Astrocyte (in vitro differentiated cells and primary cell): ENCODE measurements at regions not wholly inside any gene's neighbourhood (a gene's known extent, or its start where the extent isn't known, plus 50 kb on each side); places are given as distances from the start of the nearest gene placed in this dataset.

Experiments
- DNase-seq: peaks from one replicate; pipeline ENCODE4 v3.0.0-alpha.2; 2010; ENCODE audit warnings: low read depth
- FAIRE-seq: peaks from 2 replicates; lab custom pipeline; 2011; peaks lifted over from hg19 to GRCh38; lab: Jason Lieb, UNC
- H2AFZ ChIP-seq: 2 replicates; pipeline ENCODE4 v1.6.0; 2012; ENCODE audit warnings: low read depth, low read length, inconsistent platforms
- H3K27ac ChIP-seq: 2 replicates; pipeline ENCODE4 v1.5.1; 2011; ENCODE audit warnings: low read depth, low read length, inconsistent platforms
- H3K27me3 ChIP-seq: 2 replicates; pipeline ENCODE4 v1.6.0; 2011; ENCODE audit warnings: low read length, inconsistent platforms; ENCODE audit not compliant: insufficient read depth
- H3K36me3 ChIP-seq: 2 replicates; pipeline ENCODE4 v1.5.1; 2011; ENCODE audit warnings: low read length, inconsistent platforms; ENCODE audit not compliant: insufficient read depth
- H3K4me1 ChIP-seq: 2 replicates; pipeline ENCODE4 v1.5.1; 2011; ENCODE audit warnings: low read length, inconsistent platforms; ENCODE audit not compliant: insufficient read depth
- H3K4me2 ChIP-seq: 2 replicates; pipeline ENCODE4 v1.6.0; 2012; ENCODE audit warnings: low read length, inconsistent platforms
- H3K4me3 ChIP-seq: 2 replicates; pipeline ENCODE4 v1.5.1; 2011; ENCODE audit warnings: low read depth, mild to moderate bottlenecking, low read length, inconsistent platforms; ENCODE audit not compliant: insufficient read depth
- H3K79me2 ChIP-seq: 2 replicates; pipeline ENCODE4 v1.6.0; 2012; ENCODE audit warnings: mild to moderate bottlenecking, low read length, inconsistent platforms; ENCODE audit not compliant: insufficient read depth
- H3K9ac ChIP-seq: 2 replicates; pipeline ENCODE4 v1.6.0; 2012; ENCODE audit warnings: mild to moderate bottlenecking, low read length, inconsistent platforms
- H3K9me3 ChIP-seq: 2 replicates; pipeline ENCODE4 v1.5.1; 2012; ENCODE audit warnings: low read depth, mild to moderate bottlenecking, low read length, inconsistent platforms; ENCODE audit not compliant: insufficient read depth
- H4K20me1 ChIP-seq: 2 replicates; pipeline ENCODE4 v1.6.0; 2012; ENCODE audit warnings: low read length, inconsistent platforms; ENCODE audit not compliant: insufficient read depth
- H3K27ac Mint-ChIP-seq: one replicate; pipeline ENCODE4 v1.8.0; 2021; ENCODE audit warnings: mild to moderate bottlenecking, mixed read lengths; ENCODE audit not compliant: unreplicated experiment
- H3K27me3 Mint-ChIP-seq: one replicate; pipeline ENCODE4 v1.8.0; 2021; ENCODE audit warnings: low read depth, mixed read lengths; ENCODE audit not compliant: unreplicated experiment
- H3K36me3 Mint-ChIP-seq: one replicate; pipeline ENCODE4 v1.8.0; 2021; ENCODE audit warnings: low read depth, mixed read lengths; ENCODE audit not compliant: unreplicated experiment
- H3K4me1 Mint-ChIP-seq: one replicate; pipeline ENCODE4 v1.8.0; 2021; ENCODE audit warnings: low read depth, mixed read lengths; ENCODE audit not compliant: unreplicated experiment
- H3K4me3 Mint-ChIP-seq: one replicate; pipeline ENCODE4 v1.8.0; 2021; ENCODE audit warnings: mild to moderate bottlenecking, moderate library complexity, mixed read lengths; ENCODE audit not compliant: unreplicated experiment
- H3K9me3 Mint-ChIP-seq: one replicate; pipeline ENCODE4 v1.8.0; 2021; ENCODE audit warnings: mild to moderate bottlenecking, mixed read lengths; ENCODE audit not compliant: unreplicated experiment
- CTCF ChIP-seq: IDR thresholded peaks from 2 replicates; pipeline ENCODE4 v1.5.1; 2011; ENCODE audit warnings: low read depth, mild to moderate bottlenecking, inconsistent platforms, low read length, moderate library complexity; ENCODE audit not compliant: insufficient read depth
- EZH2 ChIP-seq: IDR thresholded peaks from 2 replicates; pipeline ENCODE4 v1.6.1; 2012; ENCODE audit warnings: mild to moderate bottlenecking, low read length, inconsistent platforms; ENCODE audit not compliant: insufficient read depth

- Mint-ChIP-seq H3K27ac (no peak overlapping the region), H3K36me3 (no peaks in the 10 kb centered on the region), H3K9me3 (no peaks in the 10 kb centered on the region), H3K4me1 (no peaks in the 10 kb centered on the region), H3K27me3 (peaks cover 34% of the 10 kb centered on the region), H3K4me3 (no peak overlapping the region)
- Histone ChIP-seq H3K27ac (no peak overlapping the region), H3K4me3 (no peak overlapping the region), H3K9me3 (peaks cover 3% of the 10 kb centered on the region), H3K79me2 (no peaks in the 10 kb centered on the region), H3K36me3 (no peaks in the 10 kb centered on the region), H3K4me1 (no peaks in the 10 kb centered on the region), H2AFZ (no peak overlapping the region), H3K27me3 (peaks cover 21% of the 10 kb centered on the region), H4K20me1 (no peaks in the 10 kb centered on the region), H3K4me2 (peak overlapping the region; percentile 64), H3K9ac (no peak overlapping the region)
- DNase-seq, result no peak
- no peak for FAIRE-seq
- TF ChIP-seq CTCF (no peak), EZH2 (no peak)
These were observed 155.9 kb downstream of the FOXD2 start for GRCh38 chr1:47593598-47594285.

GRCh38 chr1:47594627-47595026, 156.8 kb downstream of the FOXD2 start:
- no peak for FAIRE-seq
- H3K27me3 Mint-ChIP-seq, result peaks cover 34% of the 10 kb centered on the region

More at GRCh38 chr1:47594627-47595026, 156.8 kb downstream of the FOXD2 start:
- H2AFZ ChIP-seq, result no peak overlapping the region
- H3K27me3 ChIP-seq, result peaks cover 19% of the 10 kb centered on the region
- Mint-ChIP-seq H3K4me3 (no peak overlapping the region), H3K36me3 (no peaks in the 10 kb centered on the region), H3K27ac (no peak overlapping the region), H3K9me3 (peaks cover 3% of the 10 kb centered on the region), H3K4me1 (no peaks in the 10 kb centered on the region)
- no peak overlapping the region for H3K9ac ChIP-seq
- DNase-seq, result no peak
- H3K27ac ChIP-seq, result no peak overlapping the region
- H3K4me1 ChIP-seq, result no peaks in the 10 kb centered on the region
- no peaks in the 10 kb centered on the region for H3K36me3 ChIP-seq
- no peaks in the 10 kb centered on the region for H3K79me2 ChIP-seq
- no peak overlapping the region for H3K4me3 ChIP-seq
- no peak overlapping the region for H3K4me2 ChIP-seq
- peaks cover 3% of the 10 kb centered on the region for H3K9me3 ChIP-seq
- TF ChIP-seq EZH2 (no peak), CTCF (no peak)
- H4K20me1 ChIP-seq, result no peaks in the 10 kb centered on the region
